Eye (tissue), 1 donor: ENCODE measurements at regions not wholly inside any gene's neighbourhood (a gene's known extent, or its start where the extent isn't known, plus 50 kb on each side); places are given as distances from the start of the nearest gene placed in this dataset.
"Not testable (repeated sequence)": the region's sequence is repeated elsewhere in the genome, so short reads cannot be mapped to it uniquely, and the experiment has no call there.

Experiments
- DNase-seq: peaks from one replicate; pipeline ENCODE4 v3.0.0-alpha.2; 2015

DNA sequence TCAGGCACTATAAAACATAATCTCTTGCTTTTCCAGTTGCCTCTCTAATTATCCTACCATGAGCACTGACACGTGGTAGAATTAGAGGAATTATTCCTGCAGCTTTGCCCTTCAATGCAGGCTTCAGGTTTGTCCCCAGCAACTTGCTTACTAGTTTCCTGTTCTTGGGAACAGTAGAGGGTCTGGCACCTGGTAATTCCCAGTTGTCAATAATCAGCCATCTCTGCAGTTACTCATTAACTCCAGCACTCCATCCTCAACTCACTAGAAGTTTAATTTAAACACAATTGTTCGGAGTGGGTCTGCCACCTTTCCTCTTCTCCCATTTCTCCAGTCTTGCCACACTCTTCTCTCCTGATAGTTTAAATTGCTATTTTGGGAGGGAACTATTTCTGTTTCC, 324.3 kb upstream of the KIAA1217 start:
- DNase-seq, result no peak

DNA sequence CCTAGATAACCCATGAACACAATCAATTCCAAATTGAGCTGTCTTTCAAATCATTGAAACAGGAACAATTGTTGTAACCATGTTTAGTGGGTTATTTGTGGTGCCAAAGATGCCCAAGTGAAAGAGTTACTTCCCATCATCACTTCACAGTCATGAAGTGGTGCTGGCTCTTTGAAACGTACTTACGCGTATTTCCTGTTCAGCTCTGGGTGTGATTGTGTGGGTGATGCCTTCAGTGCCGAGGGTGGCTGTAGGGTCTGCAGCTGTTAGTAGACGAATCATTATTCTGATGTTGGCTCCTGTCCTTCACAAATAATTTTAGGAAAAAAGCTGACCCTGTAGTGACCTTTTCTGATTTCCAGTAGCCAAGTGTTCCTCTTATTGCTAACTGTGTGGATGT, 323.1 kb upstream of the KIAA1217 start:
- DNase-seq, result no peak

DNA sequence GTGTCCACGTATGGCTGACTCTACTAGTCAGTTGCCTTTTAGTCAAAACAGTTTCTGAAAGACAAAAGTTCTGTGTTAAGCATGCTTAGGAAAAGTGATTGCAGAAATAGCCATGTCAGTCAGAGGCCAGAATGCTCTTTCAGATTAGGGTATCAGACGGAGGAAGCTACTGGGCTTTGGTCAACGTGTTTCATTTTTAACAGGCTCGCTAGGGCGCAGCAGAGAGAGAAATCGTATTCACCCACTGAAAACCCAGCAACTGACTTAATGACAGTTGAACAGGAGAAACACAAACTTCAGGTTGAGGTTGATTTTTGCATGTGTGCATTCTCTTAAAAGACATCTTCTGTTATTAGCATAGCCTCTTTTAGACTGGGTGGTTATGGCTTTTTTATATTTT, 322.6 kb upstream of the KIAA1217 start:
- peak; percentile 31 for DNase-seq

DNA sequence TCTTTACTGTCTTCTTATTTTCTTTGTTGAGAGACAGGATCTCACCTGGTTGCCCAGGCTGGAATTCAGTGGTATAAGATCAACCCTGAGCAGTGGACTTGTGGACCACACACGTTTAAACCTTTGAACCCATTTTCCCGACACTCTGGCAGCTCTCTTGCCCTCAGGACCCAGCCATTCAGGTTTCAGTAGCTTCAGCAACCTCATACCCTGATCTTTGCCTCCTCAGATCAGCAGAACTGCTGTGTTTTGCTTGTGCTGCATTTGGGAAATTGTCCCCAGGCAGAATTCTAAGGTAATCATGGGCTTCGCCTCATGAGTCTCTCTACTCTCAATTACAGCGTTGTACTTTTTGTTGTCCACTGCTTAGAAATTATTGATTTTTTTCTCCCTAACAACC, 317.6 kb upstream of the KIAA1217 start:
- no peak for DNase-seq

DNA sequence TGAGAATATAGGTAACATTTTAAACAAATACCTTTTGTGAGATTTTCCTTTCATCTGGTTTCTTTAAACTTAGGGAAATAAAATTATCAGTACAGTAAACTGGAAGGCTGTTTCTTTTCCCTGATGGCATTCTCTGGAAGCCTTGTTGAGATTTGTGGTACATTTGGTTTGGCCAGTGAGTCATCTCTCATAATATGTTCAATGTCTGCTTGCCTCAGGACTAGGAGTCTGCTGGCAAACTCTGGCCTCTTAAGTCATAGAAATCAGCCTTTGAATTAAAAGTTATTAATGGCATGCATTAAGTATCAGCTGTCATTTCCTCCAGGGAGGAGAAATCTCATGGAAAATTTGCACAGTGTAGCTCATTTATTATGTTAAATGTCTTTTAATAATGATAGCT, 316.6 kb upstream of the KIAA1217 start:
- DNase-seq, result no peak

DNA sequence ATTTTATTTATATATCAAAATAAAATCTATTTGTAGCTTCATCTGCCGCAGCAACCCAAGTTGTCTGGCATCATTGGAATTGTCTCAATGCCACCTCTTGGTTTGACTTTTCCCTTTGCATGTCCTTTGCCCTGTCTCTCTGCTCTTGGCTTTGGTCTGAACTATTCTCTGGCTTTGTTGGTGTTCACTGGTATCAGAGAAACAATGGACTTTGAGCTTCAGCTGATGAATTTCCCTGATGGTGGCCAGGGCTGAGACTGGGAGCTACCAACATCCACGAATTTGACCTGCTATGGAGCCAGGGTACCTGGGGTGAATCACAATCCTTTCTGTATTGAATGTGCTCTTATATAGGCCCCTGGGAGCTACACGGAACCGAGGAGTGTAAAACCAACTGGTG, 311.7 kb upstream of the KIAA1217 start:
- no peak for DNase-seq

DNA sequence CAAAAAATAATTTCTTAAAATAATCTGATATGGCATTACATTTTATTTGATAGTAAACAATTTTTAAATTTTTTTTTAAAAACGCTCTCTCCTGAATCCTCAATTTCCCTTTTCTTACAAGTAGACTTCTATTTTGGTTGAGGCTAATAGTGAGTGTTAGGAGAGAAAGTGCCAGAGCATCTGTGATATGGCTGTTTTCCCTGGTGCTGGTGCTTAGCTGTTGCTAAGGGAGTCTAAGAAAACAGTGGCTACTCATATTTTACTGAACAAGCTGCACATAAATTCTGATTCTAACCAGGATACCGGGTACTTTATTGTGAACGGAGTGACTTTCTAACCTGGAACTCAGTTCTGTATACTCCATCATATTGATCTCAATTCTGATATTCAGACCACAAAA, 311.1 kb upstream of the KIAA1217 start:
- no peak for DNase-seq

DNA sequence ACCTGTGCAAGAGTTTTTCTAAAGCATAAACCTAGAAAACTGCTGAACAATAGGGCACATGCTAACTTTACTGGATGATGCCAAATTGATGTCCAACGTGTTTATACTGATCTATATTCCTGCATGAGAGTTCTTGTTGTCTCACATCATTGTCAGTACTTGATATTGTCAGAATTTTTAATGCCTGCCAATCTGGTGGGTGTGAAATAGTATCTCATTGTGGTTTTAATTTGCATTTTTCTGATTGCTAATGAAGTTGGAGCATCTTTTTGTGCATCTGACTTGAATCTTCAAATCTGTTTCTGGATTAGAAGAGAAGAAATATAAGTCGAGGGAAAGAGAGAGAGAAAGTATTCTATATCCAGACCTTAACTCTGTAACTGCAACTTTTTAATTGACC, 309.8 kb upstream of the KIAA1217 start:
- DNase-seq, result no peak

DNA sequence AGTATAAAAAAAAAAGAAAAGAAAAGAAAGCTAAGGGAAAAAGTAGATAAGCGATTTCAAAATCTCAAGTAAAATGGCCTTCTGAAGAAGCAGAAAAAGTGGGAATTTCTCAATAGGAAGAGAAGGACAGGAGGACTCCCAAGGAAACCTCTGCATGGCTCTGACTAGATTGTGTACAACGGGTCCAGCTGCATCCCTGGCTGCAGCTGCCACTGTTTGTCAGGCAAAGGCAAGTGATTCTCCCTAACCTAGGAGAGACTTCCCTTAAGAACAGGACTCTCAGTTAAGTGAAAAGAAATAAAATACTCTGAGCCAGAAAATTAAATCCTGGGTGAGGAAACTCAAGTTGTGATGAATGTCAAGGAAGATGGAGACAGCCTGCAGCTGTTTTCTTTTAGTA, 298.6 kb upstream of the KIAA1217 start:
- peak; percentile 20 for DNase-seq

DNA sequence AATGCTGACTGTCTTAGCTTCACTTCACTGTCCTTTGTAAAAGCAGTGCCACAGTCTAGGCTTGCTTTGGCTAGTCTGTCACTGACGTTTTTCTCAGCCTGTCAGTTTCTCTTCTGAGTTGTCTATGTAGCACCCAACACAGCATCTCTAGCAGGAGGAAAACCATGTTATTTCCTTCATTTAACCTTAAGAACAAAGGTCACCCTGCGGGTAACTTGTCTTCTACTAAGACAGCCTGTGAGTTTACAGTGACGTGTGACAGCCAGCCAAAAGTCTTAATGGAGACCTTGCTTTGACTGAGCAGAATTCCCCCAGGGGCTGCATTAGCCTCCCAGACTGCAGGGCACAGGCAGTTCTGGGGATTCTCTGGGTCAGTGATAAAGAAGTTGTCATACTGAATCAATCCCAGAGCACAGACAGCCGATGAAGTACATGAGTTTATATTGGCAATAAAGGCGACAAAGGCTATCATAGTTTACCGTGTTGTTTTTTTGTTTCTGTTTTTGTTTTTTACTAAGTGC, 296.0 kb upstream of the KIAA1217 start:
- DNase-seq, result peak; percentile 87

DNA sequence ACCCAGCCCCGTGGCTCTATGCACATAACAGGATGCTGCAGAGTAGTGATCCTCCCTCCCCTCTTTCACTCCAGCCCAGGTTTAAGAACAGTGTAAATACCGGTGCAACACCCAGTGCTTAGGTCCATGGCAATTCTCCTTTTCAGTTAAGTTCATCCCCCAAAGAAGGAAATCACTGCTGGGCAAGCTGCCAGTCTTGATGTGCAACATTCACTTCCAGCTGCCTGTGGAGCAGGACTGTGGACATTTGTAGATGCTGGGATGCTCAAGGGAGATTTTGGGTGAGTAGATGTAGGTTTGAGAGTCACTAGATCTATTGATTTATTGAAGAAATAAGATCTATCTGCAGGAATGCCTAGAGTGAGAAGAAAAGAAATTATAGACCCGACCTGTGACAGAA, 294.3 kb upstream of the KIAA1217 start:
- DNase-seq, result no peak

DNA sequence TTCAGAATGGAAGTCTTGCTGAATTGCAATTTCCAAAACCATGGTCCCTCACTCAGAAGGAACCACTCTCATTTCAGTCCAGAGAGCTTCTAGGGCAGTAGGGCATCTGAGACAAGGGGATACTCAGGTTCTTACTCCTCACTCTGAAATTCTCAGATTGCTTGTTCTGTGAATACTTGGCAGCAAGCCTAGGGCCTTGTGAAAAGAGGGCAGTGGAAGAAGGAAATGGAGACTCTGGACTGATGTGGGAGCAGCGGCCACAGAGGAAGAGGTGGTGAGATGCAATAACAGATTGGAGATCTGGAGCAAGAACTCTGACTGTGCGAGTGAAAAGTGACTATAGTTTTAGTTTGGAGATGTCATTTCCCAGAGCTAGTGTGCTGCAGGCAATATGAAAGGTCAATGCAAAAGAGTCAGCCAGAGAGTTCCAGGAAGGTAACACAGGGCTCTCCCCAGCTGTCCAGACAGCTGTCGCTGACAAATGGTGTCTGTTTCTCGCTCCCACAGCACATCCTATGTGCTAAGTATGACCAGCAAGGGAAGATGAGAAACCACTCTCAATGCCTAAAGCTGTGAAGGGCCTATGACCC, 291.6 kb upstream of the KIAA1217 start:
- DNase-seq, result peak; percentile 61

DNA sequence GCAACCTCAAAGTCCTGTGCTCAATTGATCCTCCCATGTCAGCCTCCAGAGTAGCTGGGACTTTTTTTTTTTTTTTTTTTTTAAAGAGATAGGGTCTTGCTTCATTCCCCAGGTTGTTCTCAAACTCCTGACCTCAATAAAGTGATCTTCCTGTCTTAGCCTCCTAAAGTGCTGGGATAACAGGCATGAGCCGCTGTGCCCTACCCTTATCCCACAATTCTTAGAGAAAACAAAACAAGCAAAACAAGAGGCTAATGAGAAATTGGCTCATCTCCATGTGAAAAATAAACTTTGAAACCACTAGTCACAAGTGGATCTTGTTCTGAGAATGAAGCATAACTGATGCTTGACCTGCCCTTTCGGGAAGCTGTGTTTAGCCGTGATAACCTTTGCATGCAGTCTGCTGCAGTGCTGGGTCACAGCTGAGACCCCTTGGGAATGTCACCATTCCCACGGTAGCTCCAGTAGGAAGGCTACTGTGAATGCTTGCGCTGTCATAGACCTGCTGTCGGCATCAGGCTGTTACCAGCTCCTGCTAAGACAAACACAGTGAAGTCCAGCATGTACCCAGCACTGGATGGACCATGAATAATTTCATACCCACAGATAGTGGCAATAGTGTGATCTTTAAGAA, 290.7 kb upstream of the KIAA1217 start:
- DNase-seq, result peak; percentile 47

DNA sequence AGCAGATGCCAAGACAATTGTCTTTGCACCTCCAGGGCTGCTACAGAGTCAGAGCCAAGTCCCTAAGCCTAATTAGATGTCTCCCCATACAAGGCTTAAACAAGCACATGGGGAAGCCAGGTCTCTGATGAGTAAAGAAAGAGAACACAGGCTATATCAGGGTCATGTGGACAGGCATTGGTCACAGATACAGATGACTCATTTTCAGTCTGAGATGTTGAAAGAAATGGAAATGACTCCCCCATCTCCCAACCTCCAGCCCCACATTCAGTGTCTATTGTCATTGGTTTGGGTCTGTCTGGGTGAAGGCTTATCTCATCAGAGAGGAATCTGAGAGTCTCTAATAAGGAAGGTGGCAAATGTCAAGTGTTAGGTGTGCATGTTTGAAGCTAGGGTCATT, 290.1 kb upstream of the KIAA1217 start:
- DNase-seq, result peak; percentile 20

DNA sequence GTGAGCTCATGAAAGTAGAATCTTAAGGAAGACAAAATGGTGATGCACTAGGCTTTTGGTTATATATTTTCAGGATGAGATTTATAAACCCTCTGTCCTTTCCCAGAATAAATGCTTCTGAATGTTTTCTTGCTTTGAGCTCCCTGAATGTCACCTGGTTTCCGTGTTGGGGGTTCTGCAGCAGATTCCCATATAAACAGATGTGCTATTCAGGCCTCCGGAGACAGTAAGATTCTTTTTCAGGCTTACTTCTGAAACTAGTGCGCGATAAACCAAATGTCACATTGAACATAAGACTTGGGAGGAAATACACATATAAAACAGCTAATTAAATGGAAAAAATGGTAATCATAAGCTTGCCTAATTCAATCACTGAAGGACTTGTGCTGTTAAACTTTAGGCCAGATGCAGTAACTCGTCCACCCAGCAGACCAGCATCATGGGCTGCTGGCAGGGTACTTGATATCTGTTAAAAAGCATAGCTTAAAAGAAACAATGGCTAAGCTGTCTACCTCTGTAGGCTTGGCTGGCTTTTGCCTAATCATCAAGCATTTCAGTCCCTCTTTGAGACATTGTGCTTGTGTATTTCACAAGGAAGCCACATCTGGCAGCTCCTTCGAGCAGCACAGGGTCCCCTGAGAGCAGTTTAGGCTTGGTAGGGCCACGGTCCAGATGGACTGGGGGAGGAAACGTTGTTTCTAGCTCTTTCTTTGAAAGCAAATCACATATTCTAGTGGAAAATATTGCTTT, 281.2 kb upstream of the KIAA1217 start:
- DNase-seq, result peak; percentile 39

DNA sequence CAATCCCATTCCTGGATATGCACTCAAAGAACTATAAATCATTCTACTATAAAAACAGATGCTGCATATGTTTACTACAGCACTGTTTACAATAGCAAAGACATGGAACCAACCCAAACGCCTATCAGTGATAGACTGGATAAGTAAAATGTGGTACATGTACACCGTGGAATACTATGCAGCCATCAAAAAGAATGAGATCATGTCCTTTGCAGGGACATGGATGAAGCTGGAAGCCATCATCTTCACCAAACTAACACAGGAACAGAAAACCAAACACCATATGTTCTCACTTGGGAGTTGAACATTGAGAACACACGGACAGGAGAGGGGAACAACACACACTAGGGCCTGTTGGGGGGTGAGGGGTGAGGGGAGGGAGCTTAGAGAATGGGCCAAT, 274.9 kb upstream of the KIAA1217 start:
- DNase-seq, result not testable (repeated sequence)

DNA sequence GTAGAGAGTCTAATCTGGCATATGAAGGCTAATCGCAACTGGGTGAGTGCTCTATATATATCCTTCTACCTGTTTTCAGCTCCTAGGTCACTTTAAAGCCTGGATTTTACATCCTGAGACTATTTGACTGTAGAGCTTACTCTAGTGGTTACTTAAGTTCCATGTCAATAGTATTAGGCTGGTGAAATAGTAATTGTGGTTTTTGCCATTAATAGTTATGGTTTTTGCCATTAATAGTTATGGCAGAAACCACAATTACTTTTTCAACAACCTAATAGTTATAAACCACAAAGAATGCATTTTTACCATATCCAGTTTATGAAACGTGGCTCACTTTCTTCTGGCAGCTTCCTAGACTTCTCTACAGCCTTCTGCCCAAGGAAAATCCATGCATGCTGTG, 263.1 kb upstream of the KIAA1217 start:
- DNase-seq, result no peak

DNA sequence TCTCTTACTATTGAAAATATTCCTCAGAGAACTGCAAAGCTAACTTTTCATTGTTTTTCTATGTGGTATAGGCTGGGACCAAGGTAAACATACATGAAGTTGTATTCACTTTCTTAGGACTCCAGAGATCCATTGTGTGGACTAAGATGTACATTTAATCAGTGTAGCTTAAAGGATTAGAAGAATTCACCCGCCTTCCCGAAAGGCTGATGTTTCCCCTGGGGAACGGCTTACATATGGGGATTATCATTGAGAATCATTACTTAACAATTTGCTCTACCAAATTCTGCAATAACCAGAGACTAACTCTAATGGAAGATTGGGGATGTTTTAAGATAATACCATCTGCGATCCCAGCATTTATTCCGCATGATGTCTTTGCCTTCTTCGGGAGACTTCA, 257.1 kb upstream of the KIAA1217 start:
- DNase-seq, result no peak

DNA sequence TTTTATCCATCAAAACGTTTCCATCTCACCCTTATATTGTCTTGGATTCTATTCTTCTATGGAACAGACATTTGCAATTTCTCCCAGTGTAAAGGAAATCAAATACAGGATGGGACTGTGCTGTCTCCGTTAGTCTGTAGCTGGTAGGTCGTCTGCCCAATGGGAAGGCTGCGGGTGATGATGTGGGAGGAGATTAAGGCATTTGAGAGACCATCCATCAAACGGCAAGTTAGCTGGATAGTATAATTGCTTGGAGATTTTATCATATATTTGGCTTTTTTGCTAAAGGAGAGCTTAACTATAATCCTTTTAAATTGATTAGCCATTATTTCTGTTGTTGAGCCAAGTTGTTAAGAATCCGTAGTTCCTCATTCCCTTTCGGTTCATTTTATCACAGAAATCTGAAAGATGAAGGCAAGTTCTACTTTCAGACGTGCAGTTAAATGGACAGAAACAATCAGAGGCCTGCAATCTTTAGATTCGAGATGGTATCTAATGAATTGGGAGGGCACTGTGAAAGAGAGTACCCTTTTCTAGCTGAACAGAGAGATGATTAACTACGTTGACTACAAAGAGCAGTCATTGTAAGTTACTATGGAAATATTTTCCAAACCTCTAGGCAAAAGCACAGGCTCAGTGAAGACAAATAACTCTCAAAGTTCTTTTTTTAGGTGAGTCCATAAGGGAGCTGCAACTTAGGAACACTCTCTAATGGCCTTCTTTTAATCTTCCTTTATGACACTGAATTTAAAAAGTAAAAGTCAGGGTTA, 253.3 kb upstream of the KIAA1217 start:
- no peak for DNase-seq

DNA sequence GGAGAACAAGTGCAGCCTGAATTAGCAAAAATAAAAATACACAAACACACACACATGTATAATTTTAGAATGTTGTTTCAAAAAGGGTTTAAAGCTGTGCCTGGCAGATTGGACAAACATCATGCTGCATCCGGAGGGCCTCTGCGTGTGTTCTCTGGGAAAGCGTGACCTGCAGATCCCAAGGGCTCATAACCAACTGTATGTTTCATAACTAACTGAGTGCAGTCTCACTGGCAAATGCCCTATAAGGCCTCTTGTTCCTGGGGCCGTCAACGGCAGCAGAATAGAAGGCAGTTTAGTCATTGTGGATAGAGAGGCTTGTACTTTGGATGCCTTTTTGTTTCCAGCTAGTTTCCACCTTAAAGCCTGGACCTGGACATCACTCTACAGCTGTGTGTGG, 243.8 kb upstream of the KIAA1217 start:
- no peak for DNase-seq

DNA sequence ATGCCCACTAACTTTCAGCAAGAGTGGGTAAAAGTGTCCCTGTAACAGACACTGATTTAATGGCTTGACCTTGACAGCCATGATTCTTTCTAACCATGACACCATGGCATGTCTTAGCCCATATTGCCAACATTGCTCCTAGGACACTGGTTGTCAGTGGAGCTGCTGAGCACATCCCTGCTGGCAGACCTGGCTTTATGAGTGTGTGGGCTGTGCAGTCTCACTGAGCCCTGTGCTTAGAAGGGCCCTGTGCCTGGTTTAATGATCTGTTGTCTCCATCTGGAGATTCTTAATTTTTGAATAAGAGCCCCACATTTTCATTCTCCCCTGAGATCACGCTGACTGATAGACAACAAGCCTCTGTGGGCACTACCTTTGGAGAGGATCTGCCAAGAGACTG, 243.1 kb upstream of the KIAA1217 start:
- DNase-seq, result no peak

DNA sequence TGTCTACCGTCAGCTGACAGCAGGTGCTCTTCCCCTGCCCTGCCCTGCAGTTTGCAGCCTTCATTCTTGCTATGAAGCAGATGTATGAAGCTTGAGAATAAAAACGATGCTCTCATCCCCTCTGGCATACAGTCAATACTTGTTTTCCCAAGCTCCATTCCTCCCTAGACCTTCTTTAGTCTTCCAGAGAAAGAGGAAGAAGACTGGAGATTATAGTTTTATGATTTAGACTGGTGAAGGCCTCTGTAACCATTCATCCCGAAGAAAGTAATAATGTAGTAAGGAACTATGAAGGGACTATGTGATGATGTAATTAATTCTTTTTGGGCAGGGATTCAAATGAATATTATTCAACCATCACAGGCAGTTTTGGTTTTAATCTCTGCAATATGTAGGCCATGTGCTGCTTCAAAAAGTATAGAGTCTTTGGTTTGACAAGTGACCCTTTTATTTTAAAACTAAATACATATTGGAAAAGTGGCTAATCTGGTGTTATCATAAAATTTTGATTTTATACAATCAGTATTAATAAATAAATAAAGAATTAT, 242.4 kb upstream of the KIAA1217 start:
- DNase-seq, result no peak

DNA sequence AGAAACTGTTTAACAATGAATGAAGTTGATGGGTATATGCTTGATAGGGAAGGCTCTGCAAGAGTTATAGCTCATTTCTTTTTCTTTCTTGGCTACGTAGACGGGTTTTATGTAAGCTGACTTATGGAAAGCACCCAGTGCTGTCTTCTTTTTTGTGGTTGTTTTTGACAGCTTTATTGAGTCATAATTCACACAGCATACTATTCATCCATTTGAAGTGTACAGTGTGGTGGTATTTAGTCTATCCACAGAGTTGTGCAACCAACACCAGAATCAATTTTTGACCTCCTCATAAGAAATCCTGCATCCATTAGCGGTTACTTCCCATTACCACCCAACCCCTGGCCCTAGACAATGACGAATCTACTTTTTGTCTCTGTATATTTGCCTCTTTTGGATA, 240.6 kb upstream of the KIAA1217 start:
- no peak for DNase-seq
